SK-N-SH (cell line): ENCODE measurements at regions not wholly inside any gene's neighbourhood (a gene's known extent, or its start where the extent isn't known, plus 50 kb on each side); places are given as distances from the start of the nearest gene placed in this dataset.

Experiments used
- CHD2 ChIP-seq: fragments of 150-350 bp; IDR thresholded peaks from 2 replicates; pipeline ENCODE4 v1.6.1; 2018; ENCODE audit warnings: low read length; ENCODE audit not compliant: partially characterized antibody
- TAF1 ChIP-seq: IDR thresholded peaks from 2 replicates; pipeline ENCODE4 v1.6.1; 2012; ENCODE audit warnings: low read depth, mild to moderate bottlenecking, low read length, moderate library complexity, borderline replicate concordance

DNA sequence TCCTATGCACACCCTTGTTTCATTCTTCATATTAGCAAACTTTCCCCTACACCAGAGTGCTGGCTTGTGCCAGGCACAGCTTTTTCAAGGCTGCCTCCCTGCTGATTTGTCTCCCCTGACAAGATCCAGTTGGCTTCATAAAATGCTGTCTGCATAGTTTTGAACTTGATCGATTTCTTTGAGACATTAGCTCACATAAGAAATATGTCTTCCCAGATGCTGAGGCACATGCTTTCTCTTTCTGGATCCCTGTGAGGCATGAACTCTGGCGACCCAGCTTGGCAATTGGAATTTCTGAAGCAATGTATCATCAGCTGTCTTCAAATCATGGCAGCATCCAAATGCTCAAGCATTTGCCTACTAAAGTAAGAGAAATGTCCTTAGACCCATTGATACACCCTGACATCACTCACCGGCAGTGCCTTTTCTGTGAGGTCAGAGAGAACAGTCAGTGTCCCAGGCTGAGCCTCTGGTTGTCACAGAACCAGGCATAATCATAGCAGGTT, 616.4 kb upstream of the GHITM start:
- TF ChIP-seq CHD2 (no peak), TAF1 (no peak)
